CD14-positive monocyte (primary cell): ENCODE measurements at regions not wholly inside any gene's neighbourhood (a gene's known extent, or its start where the extent isn't known, plus 50 kb on each side); places are given as distances from the start of the nearest gene placed in this dataset.
"Not testable (repeated sequence)": the region's sequence is repeated elsewhere in the genome, so short reads cannot be mapped to it uniquely, and the experiment has no call there.

ENCODE experiments used
- DNase-seq, 3 donors: peaks; one replicate each; pipeline ENCODE4 v3.0.0-alpha.2; 2011 to 2022
- H2AFZ ChIP-seq: 2 replicates; pipeline ENCODE4 v1.6.0; 2012; ENCODE audit warnings: mild to moderate bottlenecking, low read depth, low read length, inconsistent platforms; ENCODE audit not compliant: insufficient read depth, poor library complexity, severe bottlenecking
- H3K27ac ChIP-seq, 2 donors: 1 replicate in 1 of 2; 2 replicates in 1 of 2; pipeline ENCODE4 v1.5.1; 2012 to 2013; ENCODE audit warnings: low read length in 2 of 2, control low read depth in 1 of 2, inconsistent platforms in 1 of 2, low read depth in 1 of 2, mild to moderate bottlenecking in 1 of 2
- H3K27me3 ChIP-seq, 2 donors: one replicate each; pipeline versions ENCODE4 v1.6.0 to v1.6.1; 2011 to 2013; ENCODE audit warnings: low read length in 2 of 2; ENCODE audit not compliant: control insufficient read depth in 2 of 2, insufficient read depth in 2 of 2
- H3K36me3 ChIP-seq, 2 donors: replicated peaks in 1 of 2; 1 replicate in 1 of 2; 2 replicates in 1 of 2; pipeline versions ENCODE4 v1.5.1 to v1.6.1; 2012 to 2013; ENCODE audit warnings: low read length in 2 of 2, control low read depth in 1 of 2, inconsistent platforms in 1 of 2, mild to moderate bottlenecking in 1 of 2; ENCODE audit not compliant: insufficient read depth in 2 of 2, control insufficient read depth in 1 of 2
- H3K4me1 ChIP-seq, 2 donors: 1 replicate in 1 of 2; 2 replicates in 1 of 2; pipeline versions ENCODE4 v1.5.1 to v1.6.1; 2012 to 2013; ENCODE audit warnings: low read length in 2 of 2, control low read depth in 1 of 2, inconsistent platforms in 1 of 2, mild to moderate bottlenecking in 1 of 2, moderate library complexity in 1 of 2; ENCODE audit not compliant: insufficient read depth in 2 of 2, control insufficient read depth in 1 of 2
- H3K4me2 ChIP-seq: replicated peaks from 2 replicates; pipeline ENCODE3; 2012; ENCODE audit warnings: low read length, moderate library complexity, mild to moderate bottlenecking; ENCODE audit not compliant: poor library complexity, severe bottlenecking; ENCODE audit errors: extremely low read depth
- H3K4me3 ChIP-seq, 3 experiments: fragments of 200-600 bp in 1 of 3; sonication (generic) in 1 of 3; replicated peaks in 1 of 3; 1 replicate in 2 of 3; 2 replicates in 1 of 3; pipeline ENCODE4 v1.5.1; 2011 to 2013; ENCODE audit warnings: low read length in 3 of 3, mild to moderate bottlenecking in 3 of 3, control low read depth in 2 of 3, low read depth in 2 of 3, inconsistent platforms in 1 of 3, moderate library complexity in 1 of 3
- H3K79me2 ChIP-seq: 2 replicates; pipeline ENCODE4 v1.6.0; 2012; ENCODE audit warnings: mild to moderate bottlenecking, control low read depth, inconsistent platforms, low read length, moderate library complexity; ENCODE audit not compliant: insufficient read depth
- H3K9ac ChIP-seq: 2 replicates; pipeline ENCODE4 v1.6.0; 2017; ENCODE audit warnings: low read length, mild to moderate bottlenecking; ENCODE audit not compliant: insufficient read depth, poor library complexity, severe bottlenecking
- H3K9me3 ChIP-seq, 2 donors: replicated peaks in 1 of 2; 1 replicate in 1 of 2; 2 replicates in 1 of 2; pipeline versions ENCODE4 v1.5.1 to v1.6.1; 2012 to 2013; ENCODE audit warnings: low read length in 2 of 2, control low read depth in 1 of 2; ENCODE audit not compliant: control insufficient read depth in 1 of 2, insufficient read depth in 1 of 2
- H4K20me1 ChIP-seq: 2 replicates; pipeline ENCODE4 v1.6.0; 2012; ENCODE audit warnings: mild to moderate bottlenecking, low read length, control low read depth, moderate library complexity; ENCODE audit not compliant: insufficient read depth
- H3K27ac Mint-ChIP-seq, 7 donors: one replicate each; pipeline ENCODE4 v1.8.0; 2020; ENCODE audit warnings: mild to moderate bottlenecking in 7 of 7, mixed read lengths in 7 of 7, moderate library complexity in 6 of 7, inconsistent platforms in 2 of 7
- H3K27me3 Mint-ChIP-seq, 3 donors: one replicate each; pipeline ENCODE4 v1.8.0; 2021 to 2022; ENCODE audit warnings: low read depth in 3 of 3, mild to moderate bottlenecking in 3 of 3, mixed read lengths in 3 of 3, moderate library complexity in 3 of 3, inconsistent platforms in 1 of 3
- H3K36me3 Mint-ChIP-seq, 2 donors: one replicate each; pipeline ENCODE4 v1.8.0; 2020; ENCODE audit warnings: mixed read lengths in 2 of 2, inconsistent platforms in 1 of 2, mild to moderate bottlenecking in 1 of 2
- H3K4me1 Mint-ChIP-seq: one replicate; pipeline ENCODE4 v1.8.0; 2020; ENCODE audit warnings: mild to moderate bottlenecking, mixed read lengths
- H3K4me3 Mint-ChIP-seq, 2 donors: one replicate each; pipeline ENCODE4 v1.8.0; 2020; ENCODE audit warnings: mild to moderate bottlenecking in 2 of 2, mixed read lengths in 2 of 2, moderate library complexity in 1 of 2
- H3K9me3 Mint-ChIP-seq, 7 donors: one replicate each; pipeline ENCODE4 v1.8.0; 2020 to 2022; ENCODE audit warnings: mixed read lengths in 7 of 7, mild to moderate bottlenecking in 6 of 7, moderate library complexity in 6 of 7, inconsistent platforms in 2 of 7
- WGBS: methylation state at CpG from one replicate; pipeline ENCODE4 v1.1.5; 2013; ENCODE audit warnings: missing lambda C conversion rate; ENCODE audit not compliant: insufficient coverage; 5-methylcytosine and 5-hydroxymethylcytosine counted together
- intact Hi-C, 2 donors: fragments of 100-400 bp; cut with micrococcal nuclease; formaldehyde crosslinking; loops; one replicate each; pipeline versions ENCODE4 v1.15.0 to v1.15.1; 2023
- TF ChIP-seq, protein P1 (sequence below): fragments of 200-600 bp; IDR thresholded peaks from one replicate; pipeline ENCODE4 v1.8.0; 2022; ENCODE audit warnings: antibody characterized with exemption, mild to moderate bottlenecking

DNA sequence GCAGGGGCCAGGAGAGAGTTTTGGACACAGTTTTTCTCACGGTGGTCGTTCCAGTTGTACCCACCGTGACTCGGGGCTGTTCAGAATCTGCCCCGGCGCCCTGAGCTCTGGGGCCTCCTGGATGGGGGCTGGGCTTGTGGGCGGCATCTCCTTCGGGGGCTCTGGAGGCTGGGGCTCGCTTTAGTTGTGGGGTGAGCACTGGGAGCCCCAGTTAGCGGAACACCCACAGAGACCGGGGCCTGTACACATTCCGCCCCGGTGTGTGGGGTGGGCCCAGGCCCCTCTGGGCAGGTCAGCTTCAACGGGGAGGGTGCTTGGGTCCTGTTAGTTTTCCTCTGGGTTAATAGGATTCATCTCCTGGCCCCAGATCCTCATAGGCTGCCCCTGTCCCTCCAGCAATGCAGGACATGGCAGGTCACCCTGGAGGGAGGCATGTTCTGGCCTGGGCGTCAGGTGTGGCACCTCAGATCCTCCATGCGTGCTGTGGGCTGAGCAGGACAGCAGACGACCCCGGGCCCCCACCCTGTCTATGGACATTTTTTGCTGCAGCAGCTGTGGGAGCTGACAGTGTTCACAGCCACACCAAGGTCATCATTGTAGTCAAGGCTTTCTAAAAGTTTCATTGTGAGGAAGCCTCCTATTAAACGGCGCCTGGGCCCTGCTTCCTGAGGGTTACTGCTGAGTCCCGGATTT lies 393.2 kb downstream of the TMEM121 start:
- intact Hi-C loops: no loop called here
- Mint-ChIP-seq H3K4me1 (no peaks in the 10 kb centered on the region), H3K9me3 (peaks cover 11 to 22% (median 14%) of the 10 kb centered on the region in 7 donors), H3K4me3 (no peak overlapping the region), H3K27ac (no peak overlapping the region), H3K27me3 (peaks cover 5 to 20% (median 13%) of the 10 kb centered on the region in 3 donors), H3K36me3 (no peaks in the 10 kb centered on the region)
- no peaks in the 10 kb centered on the region for H4K20me1 ChIP-seq
- no peak overlapping the region for H3K4me3 ChIP-seq
- H3K79me2 ChIP-seq: no peaks in the 10 kb centered on the region
- no peak overlapping the region for H3K27ac ChIP-seq
- no peak for DNase-seq
- 88% methylated on average over 13 of the region's 21 CpGs for WGBS
- H3K9ac ChIP-seq: no peak overlapping the region
- no peak overlapping the region for H2AFZ ChIP-seq
- H3K4me2 ChIP-seq: no peak overlapping the region
- H3K27me3 ChIP-seq: peaks cover 0 to 2% of the 10 kb centered on the region in 2 donors
- H3K4me1 ChIP-seq: no peaks in the 10 kb centered on the region
- TF ChIP-seq, protein P1, sequence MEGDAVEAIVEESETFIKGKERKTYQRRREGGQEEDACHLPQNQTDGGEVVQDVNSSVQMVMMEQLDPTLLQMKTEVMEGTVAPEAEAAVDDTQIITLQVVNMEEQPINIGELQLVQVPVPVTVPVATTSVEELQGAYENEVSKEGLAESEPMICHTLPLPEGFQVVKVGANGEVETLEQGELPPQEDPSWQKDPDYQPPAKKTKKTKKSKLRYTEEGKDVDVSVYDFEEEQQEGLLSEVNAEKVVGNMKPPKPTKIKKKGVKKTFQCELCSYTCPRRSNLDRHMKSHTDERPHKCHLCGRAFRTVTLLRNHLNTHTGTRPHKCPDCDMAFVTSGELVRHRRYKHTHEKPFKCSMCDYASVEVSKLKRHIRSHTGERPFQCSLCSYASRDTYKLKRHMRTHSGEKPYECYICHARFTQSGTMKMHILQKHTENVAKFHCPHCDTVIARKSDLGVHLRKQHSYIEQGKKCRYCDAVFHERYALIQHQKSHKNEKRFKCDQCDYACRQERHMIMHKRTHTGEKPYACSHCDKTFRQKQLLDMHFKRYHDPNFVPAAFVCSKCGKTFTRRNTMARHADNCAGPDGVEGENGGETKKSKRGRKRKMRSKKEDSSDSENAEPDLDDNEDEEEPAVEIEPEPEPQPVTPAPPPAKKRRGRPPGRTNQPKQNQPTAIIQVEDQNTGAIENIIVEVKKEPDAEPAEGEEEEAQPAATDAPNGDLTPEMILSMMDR: no peak
- H3K9me3 ChIP-seq: peaks cover 8 to 10% of the 10 kb centered on the region in 2 donors
- no peaks in the 10 kb centered on the region for H3K36me3 ChIP-seq

DNA sequence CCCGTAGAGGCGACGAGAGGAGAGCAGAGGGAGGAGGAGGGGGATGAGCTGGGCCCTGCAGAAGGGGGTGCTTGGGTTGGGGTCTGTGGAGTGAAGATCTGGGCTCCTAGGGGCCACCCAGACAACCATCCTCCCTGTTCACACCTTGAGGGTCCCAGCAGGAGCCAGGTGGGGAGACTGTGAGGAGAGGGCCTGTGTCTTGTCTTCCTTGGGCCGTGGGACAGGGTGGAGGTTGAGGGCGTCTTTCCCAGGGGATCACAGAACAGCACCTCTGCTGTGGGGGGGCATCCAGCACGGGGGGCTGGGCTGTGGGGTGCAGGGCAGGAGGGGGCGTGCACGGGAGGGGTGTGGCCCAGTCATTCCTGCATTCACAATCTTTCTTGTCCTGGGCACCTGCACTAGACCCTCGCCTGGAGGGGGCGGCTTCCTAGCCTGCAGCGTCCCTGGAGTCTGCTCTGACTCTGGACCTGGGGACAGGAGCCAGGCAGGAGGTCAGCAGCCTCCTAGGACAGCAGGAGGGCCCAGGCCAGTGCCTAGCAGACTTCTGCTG lies 393.8 kb downstream of the TMEM121 start:
- H3K27ac ChIP-seq, H3K4me3 Mint-ChIP-seq, H3K79me2 ChIP-seq, H2AFZ ChIP-seq, H3K9ac ChIP-seq, H3K4me1 Mint-ChIP-seq, H3K36me3 ChIP-seq, H3K4me3 ChIP-seq, H3K4me2 ChIP-seq, H3K27me3 ChIP-seq, H3K36me3 Mint-ChIP-seq, DNase-seq, H4K20me1 ChIP-seq, intact Hi-C loops, H3K4me1 ChIP-seq: not testable (repeated sequence)
- peaks cover 8 to 10% of the 10 kb centered on the region in 2 donors for H3K9me3 ChIP-seq
- WGBS: 91% methylated on average over 7 of the region's 11 CpGs
- Mint-ChIP-seq H3K9me3 (peaks cover 9 to 18% (median 14%) of the 10 kb centered on the region in 7 donors), H3K27me3 (peaks cover 5 to 20% (median 13%) of the 10 kb centered on the region in 3 donors), H3K27ac (peak overlapping the region in 1 of 7 donors; percentile 37)

GRCh38 chr14:105920803-105921755 lies 394.7 kb downstream of the TMEM121 start:
- DNase-seq, H3K79me2 ChIP-seq: not testable (repeated sequence)

More at GRCh38 chr14:105920803-105921755, 394.7 kb downstream of the TMEM121 start:
- H3K4me2 ChIP-seq, H3K27ac Mint-ChIP-seq, H4K20me1 ChIP-seq, H3K27me3 ChIP-seq, intact Hi-C loops, H3K36me3 Mint-ChIP-seq, H3K4me3 ChIP-seq, H3K4me1 ChIP-seq, H3K4me3 Mint-ChIP-seq, H3K4me1 Mint-ChIP-seq, H3K9ac ChIP-seq, H3K27ac ChIP-seq, H2AFZ ChIP-seq, H3K9me3 ChIP-seq, H3K36me3 ChIP-seq: not testable (repeated sequence)
- WGBS: 97% methylated on average over 16 of the region's 24 CpGs
- H3K9me3 Mint-ChIP-seq: peaks cover 8 to 14% (median 11%) of the 10 kb centered on the region in 7 donors
- H3K27me3 Mint-ChIP-seq: peaks cover 5 to 18% (median 13%) of the 10 kb centered on the region in 3 donors
